GM21717 (cell line): ENCODE measurements at regions not wholly inside any gene's neighbourhood (a gene's known extent, or its start where the extent isn't known, plus 50 kb on each side); places are given as distances from the start of the nearest gene placed in this dataset.

Experiments
- ATAC-seq: cut with Tn5 transposase; IDR thresholded peaks from one replicate; pipeline ENCODE4 v1.9.1; 2021; ENCODE audit warnings: mild to moderate bottlenecking, moderate library complexity; ENCODE audit not compliant: unreplicated experiment

DNA sequence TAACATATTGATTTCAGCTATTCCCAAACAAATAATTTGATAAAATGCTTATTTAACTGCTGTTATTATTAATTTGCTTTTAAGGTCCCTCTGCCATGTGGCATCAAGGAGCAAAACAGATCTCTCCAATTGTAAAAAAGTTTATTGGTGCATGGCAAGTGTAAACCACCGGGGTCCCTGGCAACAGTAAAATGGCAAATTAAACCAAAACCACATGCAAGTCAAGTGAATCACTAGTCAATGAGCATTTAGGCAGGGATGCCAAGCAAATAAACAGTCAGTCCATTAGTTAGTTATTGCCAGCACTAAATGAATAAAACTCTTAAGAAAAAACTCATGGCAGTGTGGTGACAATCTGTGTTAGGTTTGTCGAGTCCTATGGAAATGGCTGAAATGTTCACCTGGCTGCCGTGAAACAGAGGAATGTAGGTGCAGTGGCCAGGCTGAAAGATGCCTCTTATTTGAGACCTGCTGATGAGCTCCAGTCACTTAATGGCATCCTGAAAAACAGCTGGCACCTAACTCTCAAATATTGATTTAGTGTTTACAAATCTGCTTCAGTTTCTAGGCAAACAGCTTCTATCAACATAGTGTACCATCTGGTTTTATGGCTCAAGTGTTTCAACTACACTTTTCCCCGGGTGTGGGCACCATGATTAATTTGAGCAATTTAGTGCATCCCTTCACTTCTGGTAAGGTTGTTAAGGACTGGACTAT is 296.5 kb upstream of the ITGA1 start:
- no peak for ATAC-seq

DNA sequence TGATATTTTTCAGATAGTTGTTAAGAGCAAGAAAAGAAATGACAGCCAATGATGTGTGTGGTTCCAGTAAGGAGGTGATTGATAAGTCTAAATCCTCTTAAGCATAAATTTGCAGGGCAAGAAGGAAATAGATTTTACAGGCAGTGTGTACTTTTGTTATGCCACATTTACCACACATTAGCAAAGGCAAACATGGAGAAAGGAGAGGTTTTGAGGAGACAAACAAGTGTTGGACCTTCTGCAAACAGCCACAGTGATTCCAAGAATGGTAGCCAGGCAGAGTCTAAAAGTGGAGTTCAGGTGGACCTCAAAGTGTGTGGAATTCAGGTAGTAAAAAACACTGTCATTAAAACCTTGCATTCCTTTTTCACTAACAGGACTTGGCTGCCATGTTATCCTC is 295.9 kb upstream of the ITGA1 start:
- ATAC-seq, result no peak

GRCh38 chr5:52497133-52497693 is 290.5 kb upstream of the ITGA1 start:
- ATAC-seq, result no peak

- no peak for ATAC-seq
Observed at GRCh38 chr5:52498607-52499006, 289.1 kb upstream of the ITGA1 start.

- no peak for ATAC-seq
Observed at GRCh38 chr5:52502460-52502999, 285.2 kb upstream of the ITGA1 start.

DNA sequence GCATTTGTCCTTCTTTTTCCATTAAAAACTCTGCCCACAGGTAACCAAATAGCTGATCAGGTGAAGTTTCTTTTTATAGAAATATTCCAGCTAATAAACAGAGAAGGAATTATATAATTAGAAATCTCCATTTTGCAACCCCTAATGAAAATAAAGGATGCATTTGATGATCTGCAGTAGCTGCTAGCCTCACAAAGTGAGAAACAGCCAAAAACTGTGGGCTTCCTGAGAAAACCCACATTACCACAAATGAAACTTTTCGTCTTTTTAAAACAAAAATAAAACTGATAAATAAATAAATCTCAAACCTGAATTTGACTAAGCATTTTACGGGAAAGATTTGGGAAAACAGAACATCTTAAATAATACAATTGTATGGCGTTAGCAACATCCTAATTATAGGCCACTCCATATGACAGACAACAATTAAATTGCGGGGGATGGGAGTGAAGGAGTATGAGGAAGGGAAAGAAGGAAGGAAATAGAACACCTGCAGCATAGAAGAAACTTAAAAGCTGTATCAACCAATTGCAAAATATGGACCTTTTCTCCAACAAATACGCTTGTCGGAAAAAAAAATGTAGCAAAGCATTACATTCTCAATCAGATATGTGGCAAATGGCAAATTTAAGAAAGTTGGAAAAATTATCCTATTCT is 283.0 kb upstream of the ITGA1 start:
- ATAC-seq, result no peak

DNA sequence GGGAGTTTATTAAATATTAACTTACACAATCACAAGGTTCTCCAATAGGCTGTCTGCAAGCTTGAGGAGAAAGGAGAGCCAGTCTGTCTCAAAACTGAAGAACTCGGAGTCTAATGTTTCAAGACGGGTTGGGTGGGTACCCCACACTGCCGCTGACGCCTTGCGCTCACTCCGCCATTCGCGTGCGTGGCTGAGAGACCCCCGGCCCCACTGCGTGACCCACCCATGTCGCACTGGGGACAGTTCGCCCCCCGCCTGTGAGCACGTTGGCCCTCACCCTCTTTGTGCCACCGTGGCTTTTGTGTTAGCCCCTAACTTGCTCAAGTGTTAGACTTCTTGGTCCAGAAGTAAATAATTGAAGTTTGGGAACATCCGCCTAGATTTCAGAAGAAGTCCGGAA is 270.0 kb upstream of the ITGA1 start:
- ATAC-seq, result no peak

DNA sequence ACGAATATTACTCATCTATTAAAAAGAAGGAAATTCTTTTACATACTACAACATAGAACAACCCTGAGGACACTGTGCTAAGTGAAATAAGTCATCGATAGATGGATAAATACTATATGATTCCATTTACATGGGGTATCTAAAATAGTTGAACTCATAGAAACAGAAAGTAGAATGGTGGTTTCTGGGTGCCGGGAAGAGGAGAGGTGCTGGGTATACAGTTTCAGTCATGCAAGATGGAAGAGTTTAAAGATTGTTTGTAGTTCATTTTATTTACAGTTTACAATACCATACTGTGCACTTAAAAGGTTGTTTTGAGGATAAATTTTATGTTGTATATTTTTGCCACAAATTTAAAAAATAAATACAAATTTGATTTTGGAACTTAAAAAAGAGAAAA is 267.5 kb upstream of the ITGA1 start:
- no peak for ATAC-seq

DNA sequence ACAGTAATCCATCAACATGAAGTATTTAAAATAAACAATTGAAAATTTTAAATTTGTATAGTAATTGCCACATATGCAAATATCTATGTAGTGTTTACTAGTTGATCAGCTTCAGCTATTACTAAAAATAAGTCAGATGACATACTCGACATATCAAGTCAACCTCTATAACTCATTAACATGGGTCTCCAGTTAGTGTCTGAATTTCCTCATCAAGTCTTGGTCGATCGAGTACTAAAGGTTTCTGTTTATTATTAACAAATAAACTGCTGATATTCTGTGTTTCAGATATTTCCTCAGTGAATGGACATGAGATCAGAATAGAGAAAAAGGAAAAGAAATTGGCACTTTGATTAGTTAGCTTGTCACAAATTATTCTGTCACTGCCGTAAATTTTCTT is 266.5 kb upstream of the ITGA1 start:
- ATAC-seq, result no peak

DNA sequence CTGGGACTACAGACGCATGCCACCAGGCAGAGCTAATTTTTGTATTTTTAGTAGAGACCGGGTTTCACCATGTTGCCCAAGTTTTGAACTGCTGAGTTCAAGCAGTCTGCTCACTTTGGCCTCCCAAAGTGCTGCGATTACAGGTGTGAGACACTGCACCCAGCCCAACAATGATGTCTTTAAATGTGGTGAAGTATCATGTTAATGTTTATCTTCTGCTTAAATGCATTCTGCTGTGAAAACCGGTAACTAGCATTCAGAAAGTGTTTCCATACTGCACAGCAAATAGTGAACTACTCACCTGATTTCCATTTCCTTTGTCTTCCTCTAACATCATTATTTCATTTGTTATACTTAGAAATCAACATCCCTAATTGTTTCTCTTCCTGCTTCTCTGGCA is 264.0 kb upstream of the ITGA1 start:
- no peak for ATAC-seq

DNA sequence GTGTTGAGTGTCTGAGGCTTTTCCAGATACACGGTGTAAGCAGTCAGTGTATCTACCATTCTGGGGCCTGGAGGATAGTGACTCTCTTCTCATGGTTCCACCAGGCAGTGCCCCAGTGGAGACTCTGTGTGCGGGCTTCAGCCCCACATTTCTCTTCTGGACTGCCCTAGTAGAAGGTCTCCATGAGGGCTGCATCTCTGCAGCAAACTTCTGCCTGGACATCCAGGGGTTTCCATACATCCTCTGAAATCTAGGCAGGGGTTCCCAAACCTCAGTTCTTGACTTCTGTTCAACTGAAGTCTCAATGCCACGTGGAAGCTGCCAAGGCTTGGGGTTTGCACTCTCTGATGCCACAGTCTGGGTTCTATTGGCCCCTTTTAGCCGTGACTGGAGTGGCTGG is 256.6 kb upstream of the ITGA1 start:
- no peak for ATAC-seq

DNA sequence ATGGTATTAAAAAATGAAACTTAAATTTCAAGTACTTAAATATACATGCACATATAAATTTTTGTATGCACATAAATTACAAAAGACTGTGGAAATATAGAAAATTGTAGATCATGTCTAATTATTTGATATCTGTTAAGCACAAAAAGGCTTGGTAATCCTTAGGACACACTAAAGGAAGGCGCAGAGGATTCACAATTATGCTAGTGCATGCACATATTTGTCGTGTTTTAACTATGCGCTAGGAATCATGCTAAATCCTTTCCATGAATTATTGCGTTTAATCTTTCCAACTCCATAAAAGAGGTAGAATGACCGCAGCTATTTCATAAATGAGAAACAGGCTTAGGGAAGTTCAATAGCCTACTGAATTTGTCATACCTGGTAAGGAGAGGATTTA is 244.1 kb upstream of the ITGA1 start:
- ATAC-seq, result no peak

DNA sequence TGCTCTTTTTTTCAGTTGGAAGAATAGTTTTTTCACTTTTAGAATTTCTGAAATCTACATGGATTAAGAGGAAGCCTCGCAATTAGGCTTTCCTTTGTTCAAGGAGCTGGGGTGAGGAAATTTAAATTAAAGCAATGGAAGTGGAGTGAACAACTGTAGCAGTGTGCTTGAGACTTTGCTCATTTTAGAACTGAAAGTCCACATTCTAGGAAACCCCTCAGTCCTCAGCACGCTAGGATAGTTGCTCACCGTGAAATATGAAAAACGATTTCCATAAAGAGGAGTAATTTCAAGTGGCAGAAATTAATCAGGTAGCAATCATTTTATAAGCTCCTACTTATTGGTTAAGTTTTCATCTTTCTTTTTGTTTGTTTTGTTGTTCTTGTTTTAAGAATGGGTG is 243.0 kb upstream of the ITGA1 start:
- no peak for ATAC-seq

GRCh38 chr5:52554293-52554692 is 233.4 kb upstream of the ITGA1 start:
- no peak for ATAC-seq

DNA sequence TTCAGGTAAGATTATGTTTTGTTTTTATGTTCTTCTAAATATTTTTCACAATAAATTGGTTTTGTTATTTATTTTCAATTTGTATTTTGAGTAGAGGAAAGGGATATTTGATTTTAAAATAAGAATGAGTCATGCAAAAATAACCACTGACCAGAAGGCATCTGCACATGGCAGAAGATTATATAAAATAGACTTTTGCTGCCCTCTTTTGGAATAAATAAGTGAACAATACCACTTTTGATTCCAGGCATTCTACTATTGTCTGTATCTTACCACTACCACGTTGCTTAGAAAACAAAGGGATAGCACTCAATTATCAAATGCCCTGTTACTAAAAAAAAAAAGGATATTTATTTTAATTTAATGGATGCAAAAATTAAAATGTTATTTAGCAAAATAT is 227.3 kb upstream of the ITGA1 start:
- ATAC-seq, result no peak

DNA sequence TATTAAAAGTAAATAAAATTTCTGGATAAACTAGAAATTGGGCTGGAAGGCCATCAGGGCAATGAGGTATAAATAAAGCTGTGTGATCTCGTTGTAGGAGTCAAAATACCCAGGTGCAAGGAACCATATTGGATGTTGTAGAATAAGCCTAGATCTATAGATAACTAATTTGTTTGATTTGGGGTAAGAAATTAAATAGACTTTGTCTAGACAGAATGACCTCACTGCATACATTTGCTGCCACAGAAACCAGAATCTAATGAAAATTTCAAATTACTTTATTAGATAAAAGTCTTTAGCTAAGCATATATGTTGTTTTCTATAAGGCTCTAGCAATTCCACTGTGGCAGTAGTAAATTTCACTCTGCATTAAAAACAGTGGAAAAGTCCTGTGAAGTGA is 225.2 kb upstream of the ITGA1 start:
- ATAC-seq, result no peak

DNA sequence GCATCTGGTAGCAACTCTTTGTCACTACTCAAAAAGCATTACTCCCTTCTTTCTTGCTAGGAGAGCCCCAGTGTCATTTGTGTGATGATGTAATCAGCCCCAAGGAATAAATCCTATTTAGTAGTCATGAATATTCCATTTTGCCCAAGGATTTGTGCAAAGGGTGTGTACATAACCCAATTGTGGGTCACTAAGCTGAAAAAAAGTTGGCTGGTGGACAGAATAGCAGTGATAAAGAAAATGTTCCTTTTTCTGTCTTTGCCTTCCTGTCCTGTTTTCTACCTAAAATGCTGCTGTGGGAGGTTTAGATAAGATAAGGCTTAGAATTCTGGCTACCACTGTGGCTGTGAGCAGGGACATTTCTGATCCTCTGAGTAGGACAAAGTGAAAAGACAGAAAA is 223.1 kb upstream of the ITGA1 start:
- no peak for ATAC-seq

DNA sequence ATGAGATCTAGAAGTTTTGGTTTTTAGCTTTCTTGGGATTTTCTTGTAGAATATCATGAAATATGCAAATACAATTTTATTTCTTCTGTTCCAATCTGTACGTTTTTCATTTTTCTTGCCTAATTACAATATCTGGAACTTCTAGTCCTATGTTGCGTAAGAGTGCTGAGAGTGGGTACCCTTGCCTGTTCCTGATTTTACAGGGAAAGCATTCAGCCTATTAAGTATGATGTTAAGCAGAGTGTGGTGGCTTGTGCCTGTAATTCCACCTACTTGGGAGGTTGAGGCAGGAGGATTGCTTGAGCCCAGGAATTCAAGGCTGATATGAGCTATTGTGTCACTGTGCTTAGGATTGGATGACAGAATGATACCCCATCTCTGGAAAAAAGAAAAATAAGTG is 210.2 kb upstream of the ITGA1 start:
- ATAC-seq, result no peak

DNA sequence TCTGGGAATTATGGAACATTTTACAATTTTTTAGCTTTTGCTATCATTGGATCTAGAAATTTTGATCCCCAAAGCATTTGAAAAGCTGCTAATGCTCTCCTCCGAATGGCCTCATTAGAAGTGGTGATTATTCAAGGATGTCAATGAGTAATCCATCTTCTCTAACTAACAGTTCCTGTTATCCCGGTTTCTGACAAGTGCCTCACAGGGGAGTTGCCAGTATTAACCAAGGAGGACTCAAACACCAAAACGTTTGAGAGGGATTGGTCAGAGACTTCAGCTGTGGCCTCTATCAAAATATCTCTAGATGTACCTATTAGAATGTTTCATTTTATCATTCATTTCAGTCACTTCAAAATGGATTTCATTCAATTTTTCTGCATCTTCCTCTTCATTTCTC is 208.3 kb upstream of the ITGA1 start:
- no peak for ATAC-seq

- no peak for ATAC-seq
Observed at GRCh38 chr5:52580921-52581320, 206.8 kb upstream of the ITGA1 start.

GRCh38 chr5:52582313-52582712 is 205.4 kb upstream of the ITGA1 start:
- ATAC-seq, result no peak

GRCh38 chr5:52587131-52587530 is 200.6 kb upstream of the ITGA1 start:
- ATAC-seq, result no peak
